GM12878 (cell line): ENCODE measurements at regions not wholly inside any gene's neighbourhood (a gene's known extent, or its start where the extent isn't known, plus 50 kb on each side); places are given as distances from the start of the nearest gene placed in this dataset.

Experiments
- ATAC-seq: fragments of 200-7000 bp; cut with Tn5 transposase; 3 replicates; pipeline ENCODE4 v1.9.1; 2020; ENCODE audit warnings: mild to moderate bottlenecking, moderate library complexity
- BruUV-seq: library from RNA; stranded (reverse); fragments of 400-500 nt; replicated peaks from 2 replicates; lab custom pipeline; 2021; lab: Mats Ljungman, UMichigan
- CTCF ChIA-PET: fragments of 300-600 bp; sonication (Branson Sonifier 250); formaldehyde crosslinking; extraction: SDS; loops from one replicate; lab custom pipeline; 2021; ENCODE audit warnings: inconsistent platforms; lab: Yijun Ruan, JAX
- POLR2A ChIA-PET: fragments of 350-600 bp; formaldehyde crosslinking; extraction: SDS; loops from one replicate; lab custom pipeline; 2021; ENCODE audit warnings: inconsistent platforms; lab: Charles Lee
- RAD21 ChIA-PET: fragments of 300-600 bp; sonication (Branson Sonifier 250); formaldehyde crosslinking; loops from one replicate; lab custom pipeline; 2023; ENCODE audit warnings: antibody characterized with exemption; ENCODE audit not compliant: unreplicated experiment; lab: Charles Lee
- SMC1A ChIA-PET: fragments of 300-600 bp; sonication (Branson Sonifier 250); formaldehyde crosslinking; loops from one replicate; lab custom pipeline; 2023; ENCODE audit not compliant: unreplicated experiment, uncharacterized antibody; lab: Charles Lee
- DNase-seq: peaks from one replicate; pipeline ENCODE4 v3.0.0-alpha.2; 2011; ENCODE audit warnings: low read depth, low spot score
- FAIRE-seq: peaks from 3 replicates; lab custom pipeline; 2011; peaks lifted over from hg19 to GRCh38; lab: Jason Lieb, UNC
- H2AFZ ChIP-seq: 2 replicates; pipeline ENCODE4 v1.6.0; 2011; ENCODE audit warnings: low read depth, low read length, control low read depth; ENCODE audit not compliant: control insufficient read depth
- H3K27ac ChIP-seq: 2 replicates; pipeline ENCODE4 v1.5.1; 2011; ENCODE audit warnings: control low read depth; ENCODE audit not compliant: control insufficient read depth, insufficient read depth
- H3K27me3 ChIP-seq, 2 experiments: replicated peaks in 1 of 2; 2 replicates each; pipeline versions ENCODE4 v1.6.0 to v1.6.1; 2011; ENCODE audit warnings: low read length in 1 of 2; ENCODE audit not compliant: control insufficient read depth in 2 of 2, insufficient read depth in 2 of 2
- H3K36me3 ChIP-seq, 2 experiments: 2 replicates each; pipeline ENCODE4 v1.5.1; 2011; ENCODE audit warnings: low read length in 1 of 2; ENCODE audit not compliant: control insufficient read depth in 2 of 2, insufficient read depth in 2 of 2
- H3K4me1 ChIP-seq: 2 replicates; pipeline ENCODE4 v1.6.1; 2011; ENCODE audit warnings: mild to moderate bottlenecking, low read length, moderate library complexity, mixed read lengths; ENCODE audit not compliant: control insufficient read depth, insufficient read depth
- H3K4me2 ChIP-seq: 2 replicates; pipeline ENCODE4 v1.6.0; 2011; ENCODE audit warnings: control low read depth; ENCODE audit not compliant: control insufficient read depth, insufficient read depth
- H3K4me3 ChIP-seq: fragments of 200-600 bp; sonication (generic); 2 replicates; pipeline ENCODE4 v1.5.1; 2016
- H3K79me2 ChIP-seq: 2 replicates; pipeline ENCODE4 v1.6.0; 2011; ENCODE audit warnings: low read length; ENCODE audit not compliant: control insufficient read depth, insufficient read depth
- H3K9ac ChIP-seq: 2 replicates; pipeline ENCODE4 v1.8.0; 2011; ENCODE audit warnings: low read length, control low read depth, mixed read lengths; ENCODE audit not compliant: control insufficient read depth, insufficient read depth
- H3K9me3 ChIP-seq: replicated peaks from 3 replicates; pipeline ENCODE4 v1.5.1; 2011; ENCODE audit warnings: mild to moderate bottlenecking, low read length; ENCODE audit not compliant: control insufficient read depth, insufficient read depth
- H4K20me1 ChIP-seq: 2 replicates; pipeline ENCODE4 v1.6.0; 2011; ENCODE audit not compliant: control insufficient read depth, insufficient read depth
- BHLHE40 ChIP-seq, 2 experiments: fragments of 450-650 bp in 1 of 2; IDR thresholded peaks; 2 replicates each; pipeline ENCODE4 v1.6.1; 2011 to 2017; ENCODE audit warnings: low read depth in 2 of 2, borderline replicate concordance in 1 of 2, improper control_type of control experiment in 1 of 2, low read length in 1 of 2, mild to moderate bottlenecking in 1 of 2
- CEBPB ChIP-seq, 2 experiments: fragments of 150-350 bp in 1 of 2; IDR thresholded peaks; 2 replicates each; pipeline ENCODE4 v1.6.1; 2012 to 2014; ENCODE audit warnings: low read depth in 2 of 2, low read length in 2 of 2, borderline replicate concordance in 1 of 2, inconsistent platforms in 1 of 2
- EGR1 ChIP-seq, 2 experiments: IDR thresholded peaks; 1 replicate in 1 of 2; 2 replicates in 1 of 2; pipeline ENCODE4 v1.6.1; 2011 to 2012; ENCODE audit warnings: low read depth in 2 of 2, low read length in 2 of 2, borderline replicate concordance in 1 of 2, mild to moderate bottlenecking in 1 of 2, moderate library complexity in 1 of 2
- ESRRA ChIP-seq: IDR thresholded peaks from 2 replicates; pipeline ENCODE4 v1.6.1; 2012; ENCODE audit warnings: mild to moderate bottlenecking, low read length, improper control_type of control experiment
- EZH2 ChIP-seq: IDR thresholded peaks from 2 replicates; pipeline ENCODE4 v1.6.1; 2012; ENCODE audit warnings: low read depth, mild to moderate bottlenecking, control low read depth, inconsistent platforms, low read length, borderline replicate concordance; ENCODE audit not compliant: control insufficient read depth
- IKZF1 ChIP-seq: fragments of 450-650 bp; conservative IDR thresholded peaks from 2 replicates; pipeline ENCODE4 v1.6.1; 2017; ENCODE audit warnings: antibody characterized with exemption, mild to moderate bottlenecking
- KAT2A ChIP-seq: conservative IDR thresholded peaks from 2 replicates; pipeline ENCODE4 v1.6.1; 2011; ENCODE audit warnings: low read depth, low read length; ENCODE audit not compliant: control insufficient read depth
- MYB ChIP-seq: fragments of 150-350 bp; IDR thresholded peaks from 2 replicates; pipeline ENCODE4 v1.6.1; 2014; ENCODE audit warnings: mild to moderate bottlenecking, low read depth, low read length, borderline replicate concordance
- RAD21 ChIP-seq: IDR thresholded peaks from 2 replicates; pipeline ENCODE4 v1.6.1; 2011; ENCODE audit warnings: mild to moderate bottlenecking, low read depth, low read length, moderate library complexity; ENCODE audit not compliant: insufficient read depth
- ZNF384 ChIP-seq: IDR thresholded peaks from 2 replicates; pipeline ENCODE4 v1.6.1; 2012; ENCODE audit warnings: low read depth, mild to moderate bottlenecking, low read length, improper control_type of control experiment, borderline replicate concordance
- ZNF622 ChIP-seq: fragments of 450-650 bp; IDR thresholded peaks from 2 replicates; pipeline ENCODE4 v1.6.1; 2017; ENCODE audit warnings: mild to moderate bottlenecking, inconsistent platforms
- WGBS: methylation state at CpG from one replicate; pipeline ENCODE4 v1.1.6; 2016; ENCODE audit warnings: low lambda C conversion rate; ENCODE audit not compliant: insufficient replicate concordance, insufficient coverage; ENCODE audit errors: missing lambda C conversion rate; 5-methylcytosine and 5-hydroxymethylcytosine counted together
- in situ Hi-C: fragments of 300-500 bp; cut with MboI; formaldehyde crosslinking; loops from 9 replicates; pipeline ENCODE4 v1.14.3; 2018; ENCODE audit warnings: mixed read lengths
- intact Hi-C: fragments of 100-400 bp; cut with micrococcal nuclease; formaldehyde crosslinking; loops from one replicate; pipeline ENCODE4 v1.14.2; 2022; ENCODE audit not compliant: unreplicated experiment
- TF ChIP-seq, protein P1 (sequence below): fragments of 450-650 bp; IDR thresholded peaks from 2 replicates; pipeline ENCODE4 v1.6.1; 2017; ENCODE audit warnings: mild to moderate bottlenecking, low read depth, inconsistent platforms; ENCODE audit not compliant: poor library complexity, severe bottlenecking
- TF ChIP-seq, protein P2 (sequence below): IDR thresholded peaks from 2 replicates; pipeline ENCODE4 v1.6.1; 2011; ENCODE audit warnings: borderline replicate concordance, low read depth, mild to moderate bottlenecking, moderate library complexity, mixed read lengths, low read length; ENCODE audit not compliant: insufficient read depth; ENCODE audit errors: extremely low read length

- TF ChIP-seq ZNF384 (no peak), MYB (no peak), CEBPB (IDR thresholded peaks at IDR 0.05; ENCODE audit: borderline replicate concordance in 1 of 2, low read depth in 2 of 2, low read length in 2 of 2) (no peak), KAT2A (no peak), BHLHE40 (IDR thresholded peaks at IDR 0.05; ENCODE audit: borderline replicate concordance in 1 of 2, low read depth in 2 of 2, low read length in 1 of 2) (no peak)
- TF ChIP-seq, protein P1, sequence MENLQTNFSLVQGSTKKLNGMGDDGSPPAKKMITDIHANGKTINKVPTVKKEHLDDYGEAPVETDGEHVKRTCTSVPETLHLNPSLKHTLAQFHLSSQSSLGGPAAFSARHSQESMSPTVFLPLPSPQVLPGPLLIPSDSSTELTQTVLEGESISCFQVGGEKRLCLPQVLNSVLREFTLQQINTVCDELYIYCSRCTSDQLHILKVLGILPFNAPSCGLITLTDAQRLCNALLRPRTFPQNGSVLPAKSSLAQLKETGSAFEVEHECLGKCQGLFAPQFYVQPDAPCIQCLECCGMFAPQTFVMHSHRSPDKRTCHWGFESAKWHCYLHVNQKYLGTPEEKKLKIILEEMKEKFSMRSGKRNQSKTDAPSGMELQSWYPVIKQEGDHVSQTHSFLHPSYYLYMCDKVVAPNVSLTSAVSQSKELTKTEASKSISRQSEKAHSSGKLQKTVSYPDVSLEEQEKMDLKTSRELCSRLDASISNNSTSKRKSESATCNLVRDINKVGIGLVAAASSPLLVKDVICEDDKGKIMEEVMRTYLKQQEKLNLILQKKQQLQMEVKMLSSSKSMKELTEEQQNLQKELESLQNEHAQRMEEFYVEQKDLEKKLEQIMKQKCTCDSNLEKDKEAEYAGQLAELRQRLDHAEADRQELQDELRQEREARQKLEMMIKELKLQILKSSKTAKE = no peak
These were observed 148.4 kb upstream of the TRPM3 start (continued) for GRCh38 chr9:71269859-71270258.

- H3K36me3 ChIP-seq = no peaks in the 10 kb centered on the region
- ATAC-seq (no peak), FAIRE-seq (no peak), DNase-seq (no peak)
- ChIA-PET CTCF (no interaction called here), POLR2A (no interaction called here), SMC1A (no interaction called here), RAD21 (no interaction called here)
- no peak overlapping the region for H3K9ac ChIP-seq
- H3K4me1 ChIP-seq = no peaks in the 10 kb centered on the region
- 13% methylated on average over 5 of the region's 5 CpGs for WGBS
- TF ChIP-seq ESRRA (no peak), RAD21 (no peak), IKZF1 (no peak), EZH2 (no peak), EGR1 (IDR thresholded peaks at IDR 0.05; ENCODE audit: borderline replicate concordance in 1 of 2, low read depth in 2 of 2, low read length in 2 of 2) (no peak), ZNF622 (no peak)
- TF ChIP-seq, protein P2, sequence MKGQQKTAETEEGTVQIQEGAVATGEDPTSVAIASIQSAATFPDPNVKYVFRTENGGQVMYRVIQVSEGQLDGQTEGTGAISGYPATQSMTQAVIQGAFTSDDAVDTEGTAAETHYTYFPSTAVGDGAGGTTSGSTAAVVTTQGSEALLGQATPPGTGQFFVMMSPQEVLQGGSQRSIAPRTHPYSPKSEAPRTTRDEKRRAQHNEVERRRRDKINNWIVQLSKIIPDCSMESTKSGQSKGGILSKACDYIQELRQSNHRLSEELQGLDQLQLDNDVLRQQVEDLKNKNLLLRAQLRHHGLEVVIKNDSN = no peak
- no peaks in the 10 kb centered on the region; a peak in 1 of 4 replicates for H3K27me3 ChIP-seq
- no peak overlapping the region for H2AFZ ChIP-seq
- no peak overlapping the region for H3K4me2 ChIP-seq
- no TSS peak for BruUV-seq
- in situ Hi-C loops (no loop called here), intact Hi-C loops (no loop called here)
- H3K27ac ChIP-seq = no peak overlapping the region
- no peaks in the 10 kb centered on the region for H3K9me3 ChIP-seq
- H3K4me3 ChIP-seq = no peak overlapping the region
- no peaks in the 10 kb centered on the region for H4K20me1 ChIP-seq
- H3K79me2 ChIP-seq = no peaks in the 10 kb centered on the region
These were observed 147.6 kb upstream of the TRPM3 start for GRCh38 chr9:71268871-71269635.
